ENCODE measurements at regions not wholly inside any gene's neighbourhood (a gene's known extent, or its start where the extent isn't known, plus 50 kb on each side); places are given as distances from the start of the nearest gene placed in this dataset.
"Not testable (repeated sequence)": the region's sequence is repeated elsewhere in the genome, so short reads cannot be mapped to it uniquely, and the experiment has no call there.

DNA sequence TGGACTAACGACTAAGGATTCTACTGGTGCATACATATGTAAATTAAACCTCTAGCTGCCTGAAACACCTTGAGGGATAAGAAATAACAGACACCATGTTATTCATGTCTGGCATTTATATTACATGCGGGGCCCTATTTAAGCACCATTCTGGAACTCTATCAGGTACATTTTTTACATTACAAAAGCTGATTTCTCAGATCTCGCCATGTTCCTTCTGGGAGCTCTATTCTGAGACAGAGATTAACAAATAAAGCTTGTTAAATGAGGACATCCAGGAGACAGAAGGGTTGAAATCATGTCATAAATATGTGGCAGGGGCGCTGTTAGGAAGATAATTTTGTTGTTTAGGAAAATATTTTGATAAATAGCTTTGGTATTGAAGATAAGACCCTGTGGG is 93.4 kb upstream of the SLIT3 start:
- ATAC-seq (no peak), DNase-seq (no peak)
- Mint-ChIP-seq H3K4me3 (no peak overlapping the region), H3K27ac (no peak overlapping the region), H3K27me3 (peaks cover 22% of the 10 kb centered on the region), H3K36me3 (ENCODE audit: low read depth) (no peaks in the 10 kb centered on the region), H3K4me1 (no peaks in the 10 kb centered on the region)
- no peaks in the 10 kb centered on the region for H3K9me3 ChIP-seq (ENCODE audit: control insufficient read depth, low read length, poor library complexity, severe bottlenecking)

DNA sequence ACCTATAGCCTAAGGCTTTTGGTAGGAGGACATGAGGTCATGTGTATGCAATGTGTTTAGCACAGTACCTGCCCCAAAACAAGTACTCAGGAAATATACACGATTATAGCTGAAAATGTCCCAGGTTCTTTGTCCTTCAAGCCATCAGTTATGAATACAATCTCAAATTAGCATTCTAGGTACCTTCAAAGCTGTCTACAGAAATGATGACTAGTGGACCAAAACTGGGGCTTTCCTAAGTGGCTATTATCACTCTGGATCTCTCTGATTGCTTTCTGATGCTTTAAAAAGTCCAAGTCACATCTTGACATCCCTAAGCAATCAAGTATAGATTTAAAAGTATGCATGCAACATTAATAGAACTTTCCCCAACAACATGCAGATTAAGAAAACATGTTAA is 93.0 kb upstream of the SLIT3 start:
- Mint-ChIP-seq H3K27me3 (peaks cover 25% of the 10 kb centered on the region), H3K36me3 (ENCODE audit: low read depth) (no peaks in the 10 kb centered on the region), H3K27ac (no peak overlapping the region), H3K4me1 (no peaks in the 10 kb centered on the region), H3K4me3 (no peak overlapping the region)
- ATAC-seq (no peak), DNase-seq (no peak)
- H3K9me3 ChIP-seq (ENCODE audit: control insufficient read depth, low read length, poor library complexity, severe bottlenecking): no peaks in the 10 kb centered on the region

DNA sequence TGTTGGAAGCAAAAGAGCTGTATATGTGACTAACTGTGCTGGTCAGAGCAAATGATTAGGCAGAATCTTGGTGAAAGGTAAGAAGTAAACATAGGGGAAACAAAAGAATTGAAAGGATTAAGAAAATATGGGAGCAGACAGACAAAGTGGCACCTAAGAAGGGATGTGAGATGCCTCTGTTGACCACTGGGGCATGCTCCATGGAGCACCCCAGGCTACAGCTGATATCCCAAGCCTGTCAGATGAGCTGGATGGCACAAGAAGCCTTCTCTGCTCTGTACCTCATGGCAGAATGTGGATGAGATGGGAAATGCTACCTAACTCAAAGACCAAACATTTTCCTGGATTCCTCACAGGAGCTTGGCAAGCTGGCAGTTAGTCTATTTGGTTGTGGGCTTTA is 89.3 kb upstream of the SLIT3 start:
- DNase-seq (no peak), ATAC-seq (no peak)
- no peak overlapping the region for H3K27ac Mint-ChIP-seq
- H3K27me3 Mint-ChIP-seq: peaks cover 33% of the 10 kb centered on the region
- no peaks in the 10 kb centered on the region for H3K4me1 Mint-ChIP-seq
- H3K9me3 ChIP-seq (ENCODE audit: control insufficient read depth, low read length, poor library complexity, severe bottlenecking): no peaks in the 10 kb centered on the region
- H3K36me3 Mint-ChIP-seq (ENCODE audit: low read depth): no peaks in the 10 kb centered on the region
- no peak overlapping the region for H3K4me3 Mint-ChIP-seq

DNA sequence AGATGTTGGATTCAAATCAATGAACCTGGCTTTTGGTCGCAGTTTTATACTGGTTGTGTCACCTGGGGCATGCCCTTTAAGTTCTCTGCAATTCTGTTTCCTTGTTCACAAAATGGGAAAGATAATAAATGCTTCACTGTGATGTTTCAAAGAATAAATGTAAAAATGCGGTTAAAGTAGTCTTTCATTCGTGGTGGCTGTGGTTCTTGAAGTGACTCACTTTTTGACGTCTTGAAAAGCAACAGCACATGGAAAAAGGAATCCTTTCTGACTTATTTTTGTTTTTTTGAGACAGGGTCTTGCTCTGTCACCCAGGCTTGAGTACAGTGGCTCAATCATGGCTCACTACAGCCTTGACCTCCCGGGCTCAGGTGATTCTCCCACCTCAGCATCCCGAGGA is 88.4 kb upstream of the SLIT3 start:
- ATAC-seq: no peak
- Mint-ChIP-seq H3K4me3 (no peak overlapping the region), H3K36me3 (ENCODE audit: low read depth) (no peaks in the 10 kb centered on the region), H3K27me3 (peaks cover 33% of the 10 kb centered on the region), H3K4me1 (no peaks in the 10 kb centered on the region), H3K27ac (no peak overlapping the region)
- H3K9me3 ChIP-seq (ENCODE audit: control insufficient read depth, low read length, poor library complexity, severe bottlenecking): no peaks in the 10 kb centered on the region
- DNase-seq: no peak

DNA sequence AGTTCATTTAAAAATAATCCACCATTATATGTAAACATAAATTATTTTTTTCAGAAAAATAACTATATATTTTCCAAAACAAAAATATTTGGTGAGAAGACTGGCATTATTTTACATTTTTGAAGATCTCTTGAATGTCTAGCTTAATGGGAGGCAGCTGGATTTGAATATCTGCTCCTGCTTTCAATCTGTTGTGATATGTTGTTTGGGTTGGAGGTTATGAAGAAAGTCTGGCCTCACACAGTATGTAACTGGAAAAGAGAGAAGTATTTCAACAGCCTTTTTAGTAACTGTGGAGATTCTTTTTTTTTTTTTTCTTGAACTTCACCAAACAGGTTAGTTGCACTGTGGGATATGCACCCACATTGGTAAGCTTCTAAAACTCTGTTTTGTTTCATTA is 84.7 kb upstream of the SLIT3 start:
- no peaks in the 10 kb centered on the region for H3K36me3 Mint-ChIP-seq (ENCODE audit: low read depth)
- DNase-seq (no peak), ATAC-seq (no peak)
- peaks cover 20% of the 10 kb centered on the region for H3K27me3 Mint-ChIP-seq
- no peak overlapping the region for H3K4me3 Mint-ChIP-seq
- H3K9me3 ChIP-seq (ENCODE audit: control insufficient read depth, low read length, poor library complexity, severe bottlenecking): no peaks in the 10 kb centered on the region
- H3K4me1 Mint-ChIP-seq: no peaks in the 10 kb centered on the region
- H3K27ac Mint-ChIP-seq: no peak overlapping the region

DNA sequence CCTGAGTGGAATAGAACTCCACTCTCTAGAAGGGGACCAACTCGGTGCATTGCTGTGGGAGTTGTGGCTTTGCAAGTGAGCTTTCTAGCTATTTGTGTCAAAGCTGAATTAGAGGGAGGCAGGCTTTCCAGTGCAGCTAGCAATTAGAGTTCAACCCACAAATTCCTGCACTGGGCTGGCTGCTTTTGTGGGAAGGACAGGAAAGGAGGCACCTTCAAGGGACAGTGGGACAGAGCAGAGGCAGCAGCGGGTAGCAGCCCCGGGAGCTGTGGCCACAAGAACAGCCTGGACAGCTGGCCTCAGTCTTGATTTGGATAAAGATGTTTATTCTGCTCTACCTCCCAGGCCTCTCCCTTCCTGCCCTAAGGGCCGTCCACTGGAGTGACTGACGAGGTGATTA is 83.7 kb upstream of the SLIT3 start:
- no peaks in the 10 kb centered on the region for H3K36me3 Mint-ChIP-seq (ENCODE audit: low read depth)

DNA sequence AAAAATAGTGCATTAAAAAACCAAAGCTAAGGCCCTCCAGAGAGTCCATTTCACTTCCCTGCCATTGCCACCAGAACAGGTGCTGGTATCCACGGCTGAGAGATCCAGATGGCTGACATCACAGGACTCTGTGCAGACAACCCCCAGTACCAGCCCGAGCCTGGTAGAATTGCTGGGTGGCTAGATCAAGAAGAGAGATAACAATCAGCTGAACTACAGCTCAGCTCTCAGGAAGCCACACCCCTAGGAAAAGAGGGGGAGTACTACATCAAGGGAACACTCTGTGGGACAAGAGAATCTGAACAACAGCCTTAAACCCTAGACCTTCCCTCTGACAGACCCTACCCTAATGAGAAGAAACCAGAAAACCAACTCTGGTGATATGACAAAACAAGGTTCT is 73.8 kb upstream of the SLIT3 start:
- H3K36me3 Mint-ChIP-seq (ENCODE audit: low read depth): no peaks in the 10 kb centered on the region
- H3K9me3 ChIP-seq (ENCODE audit: control insufficient read depth, low read length, poor library complexity, severe bottlenecking): no peaks in the 10 kb centered on the region
- ATAC-seq: no peak
- no peak for DNase-seq
- H3K27me3 Mint-ChIP-seq: no peaks in the 10 kb centered on the region
- H3K4me1 Mint-ChIP-seq: no peaks in the 10 kb centered on the region
- no peak overlapping the region for H3K27ac Mint-ChIP-seq
- H3K4me3 Mint-ChIP-seq: no peak overlapping the region

More for the DNA sequence above, 83.7 kb upstream of the SLIT3 start:
- H3K27me3 Mint-ChIP-seq: peaks cover 14% of the 10 kb centered on the region
- no peak for ATAC-seq
- H3K4me3 Mint-ChIP-seq: no peak overlapping the region
- H3K27ac Mint-ChIP-seq: no peak overlapping the region
- no peaks in the 10 kb centered on the region for H3K9me3 ChIP-seq (ENCODE audit: control insufficient read depth, low read length, poor library complexity, severe bottlenecking)
- DNase-seq: no peak
- no peaks in the 10 kb centered on the region for H3K4me1 Mint-ChIP-seq

DNA sequence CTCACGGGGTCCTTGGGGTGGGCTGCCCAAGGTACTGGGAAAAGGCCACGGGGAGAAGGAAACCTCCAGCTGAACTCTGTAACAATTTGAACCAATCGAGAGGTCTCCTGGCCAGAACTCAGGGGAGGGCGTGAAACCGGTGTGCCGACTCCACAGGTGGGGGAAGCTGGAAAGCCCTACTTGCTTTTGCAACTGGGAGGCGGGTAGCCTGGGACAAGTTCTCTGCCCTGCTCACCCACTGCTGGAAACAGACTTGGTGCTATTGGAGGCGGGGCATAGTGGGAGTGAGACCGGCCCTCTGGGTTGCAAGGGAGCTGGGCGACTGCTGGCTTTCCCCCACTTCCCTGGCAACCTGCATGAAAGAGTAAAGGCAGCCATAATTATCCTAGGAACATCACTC is 73.2 kb upstream of the SLIT3 start:
- no peaks in the 10 kb centered on the region for H3K9me3 ChIP-seq (ENCODE audit: control insufficient read depth, low read length, poor library complexity, severe bottlenecking)
- Mint-ChIP-seq H3K27me3 (no peaks in the 10 kb centered on the region), H3K4me3 (no peak overlapping the region), H3K4me1 (no peaks in the 10 kb centered on the region), H3K36me3 (ENCODE audit: low read depth) (no peaks in the 10 kb centered on the region), H3K27ac (no peak overlapping the region)
- ATAC-seq (no peak), DNase-seq (no peak)

DNA sequence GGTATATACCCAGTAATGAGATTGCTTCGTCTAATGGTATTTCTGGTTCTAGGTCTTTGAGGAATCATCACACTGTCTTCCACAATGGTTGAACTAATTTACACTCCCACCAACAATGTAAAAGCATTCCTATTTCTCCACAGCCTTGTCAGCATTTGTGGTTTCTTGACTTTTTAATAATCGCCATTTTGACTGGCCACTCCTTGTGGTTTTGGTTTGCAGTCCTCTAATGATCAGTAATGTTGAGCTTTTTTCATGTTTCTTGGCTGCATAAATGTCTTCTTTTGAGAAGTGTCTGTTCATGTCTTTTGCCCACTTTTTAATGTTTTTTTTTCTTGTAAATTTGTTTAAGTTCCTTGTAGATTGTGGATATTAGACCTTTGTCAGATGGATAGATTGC is 70.9 kb upstream of the SLIT3 start:
- not testable (repeated sequence) for H3K4me1 Mint-ChIP-seq; H3K27me3 Mint-ChIP-seq; H3K36me3 Mint-ChIP-seq (ENCODE audit: low read depth); ATAC-seq; H3K9me3 ChIP-seq (ENCODE audit: control insufficient read depth, low read length, poor library complexity, severe bottlenecking); DNase-seq; H3K27ac Mint-ChIP-seq; H3K4me3 Mint-ChIP-seq

DNA sequence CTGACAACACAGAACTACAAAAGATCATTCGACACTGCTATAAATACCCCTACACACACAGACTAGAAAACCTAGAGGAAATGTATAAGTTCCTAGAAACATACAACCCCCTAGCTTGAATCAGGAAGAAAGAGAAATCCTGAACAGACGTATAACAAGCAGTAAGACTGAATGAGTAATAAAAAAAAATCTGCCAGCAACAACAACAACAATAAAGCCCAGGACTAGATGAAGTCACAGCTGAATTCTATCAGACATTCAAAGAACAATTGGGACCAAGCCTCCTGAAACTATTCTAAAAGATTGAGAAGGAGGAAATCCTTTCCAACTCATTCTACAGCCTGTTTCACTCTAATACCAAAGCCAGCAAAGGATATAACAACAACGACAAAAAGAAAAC is 68.2 kb upstream of the SLIT3 start:
- no peak for ATAC-seq
- no peak for DNase-seq
- peaks cover 7% of the 10 kb centered on the region for H3K27me3 Mint-ChIP-seq

DNA sequence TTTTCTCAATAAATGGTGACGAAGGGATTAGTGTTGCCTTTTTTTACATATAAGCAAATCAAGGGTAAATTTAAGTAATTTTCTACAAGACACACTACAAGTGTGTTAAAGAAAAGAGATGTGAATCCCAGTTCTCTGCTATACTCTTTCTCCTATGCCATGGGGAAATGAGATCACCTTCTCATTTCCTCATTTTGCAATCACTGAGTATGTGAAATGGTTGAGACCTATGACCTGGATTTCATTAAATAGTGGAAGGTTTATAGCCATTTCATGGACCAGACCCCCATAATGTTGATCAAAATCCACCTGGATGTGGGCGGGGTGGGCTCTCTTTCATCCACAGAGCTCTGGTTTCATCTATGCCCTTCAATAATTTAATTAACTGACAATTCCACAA is 66.9 kb upstream of the SLIT3 start:
- Mint-ChIP-seq H3K27ac (no peak overlapping the region), H3K36me3 (ENCODE audit: low read depth) (no peaks in the 10 kb centered on the region), H3K4me1 (no peaks in the 10 kb centered on the region), H3K27me3 (peaks cover 7% of the 10 kb centered on the region), H3K4me3 (no peak overlapping the region)
- ATAC-seq (no peak), DNase-seq (no peak)
- no peaks in the 10 kb centered on the region for H3K9me3 ChIP-seq (ENCODE audit: control insufficient read depth, low read length, poor library complexity, severe bottlenecking)

More for the DNA sequence above, 68.2 kb upstream of the SLIT3 start:
- H3K9me3 ChIP-seq (ENCODE audit: control insufficient read depth, low read length, poor library complexity, severe bottlenecking): no peaks in the 10 kb centered on the region
- Mint-ChIP-seq H3K4me1 (no peaks in the 10 kb centered on the region), H3K36me3 (ENCODE audit: low read depth) (no peaks in the 10 kb centered on the region), H3K4me3 (no peak overlapping the region), H3K27ac (no peak overlapping the region)

DNA sequence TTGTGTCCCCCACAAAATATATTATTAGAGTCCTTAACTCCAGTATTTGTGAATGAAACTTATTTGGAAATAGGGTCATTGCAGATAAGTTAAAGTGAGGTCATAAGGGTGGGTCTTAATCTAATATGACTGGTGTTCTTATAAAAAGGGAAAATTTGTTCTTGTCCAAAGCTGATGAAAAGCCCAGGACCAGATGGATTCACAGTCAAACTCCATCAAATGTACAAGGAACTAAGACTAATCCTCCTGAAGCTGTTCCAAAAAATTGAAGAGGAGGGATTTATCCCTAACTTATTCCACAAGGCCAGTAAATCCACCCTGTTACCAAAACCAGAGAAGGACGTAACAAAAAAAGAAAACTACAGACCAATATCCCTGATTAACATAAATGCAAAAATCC is 56.4 kb upstream of the SLIT3 start:
- DNase-seq (no peak), ATAC-seq (no peak)
- peaks cover 8% of the 10 kb centered on the region for H3K27me3 Mint-ChIP-seq
- H3K27ac Mint-ChIP-seq: no peak overlapping the region
- peaks cover 2% of the 10 kb centered on the region for H3K36me3 Mint-ChIP-seq (ENCODE audit: low read depth)
- H3K9me3 ChIP-seq (ENCODE audit: control insufficient read depth, low read length, poor library complexity, severe bottlenecking): no peaks in the 10 kb centered on the region
- H3K4me3 Mint-ChIP-seq: no peak overlapping the region
- no peaks in the 10 kb centered on the region for H3K4me1 Mint-ChIP-seq

DNA sequence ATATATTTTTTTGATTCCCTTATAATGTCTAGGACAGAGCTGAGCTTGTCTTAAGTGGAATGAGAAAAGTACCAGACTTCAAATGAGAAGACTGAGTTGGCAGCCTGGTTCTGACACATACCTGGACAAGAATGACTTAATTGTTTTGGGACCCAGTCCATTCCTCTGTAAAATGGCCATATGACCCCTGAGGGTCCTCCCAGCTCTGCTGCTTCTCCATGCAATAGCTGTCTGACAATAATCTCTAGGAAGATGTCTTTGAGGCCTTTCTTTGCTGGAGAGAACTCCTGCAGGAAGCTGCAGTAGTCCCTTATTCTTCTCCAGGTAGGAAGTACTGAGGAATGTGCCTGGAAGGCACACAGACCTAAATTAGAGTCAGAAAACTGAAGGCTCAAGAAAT is 55.9 kb upstream of the SLIT3 start:
- no peak overlapping the region for H3K27ac Mint-ChIP-seq
- DNase-seq (no peak), ATAC-seq (no peak)
- no peak overlapping the region for H3K4me3 Mint-ChIP-seq
- no peaks in the 10 kb centered on the region for H3K9me3 ChIP-seq (ENCODE audit: control insufficient read depth, low read length, poor library complexity, severe bottlenecking)
- peaks cover 2% of the 10 kb centered on the region for H3K36me3 Mint-ChIP-seq (ENCODE audit: low read depth)
- H3K27me3 Mint-ChIP-seq: peaks cover 8% of the 10 kb centered on the region
- no peaks in the 10 kb centered on the region for H3K4me1 Mint-ChIP-seq

DNA sequence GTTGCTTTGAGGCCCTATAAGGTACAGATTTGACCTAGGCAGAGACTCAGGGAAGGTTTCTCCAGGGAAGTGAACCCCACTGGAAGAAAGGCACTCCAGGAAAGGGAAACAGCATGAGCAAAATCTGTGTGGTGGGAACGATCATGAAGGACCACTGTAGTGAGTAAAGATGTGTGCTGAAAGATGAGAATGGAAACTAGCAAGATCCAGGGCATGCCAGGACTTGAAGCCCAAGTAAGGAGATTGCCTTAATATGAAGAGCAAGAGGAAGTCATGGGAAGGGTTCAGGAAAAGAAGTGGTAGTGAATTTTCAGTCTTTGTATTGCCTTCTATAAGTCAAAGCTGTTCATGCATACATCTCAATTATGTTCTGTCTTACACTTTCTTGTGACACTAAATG is 55.2 kb upstream of the SLIT3 start:
- Mint-ChIP-seq H3K27me3 (peaks cover 8% of the 10 kb centered on the region), H3K27ac (no peak overlapping the region), H3K4me3 (no peak overlapping the region), H3K4me1 (no peaks in the 10 kb centered on the region), H3K36me3 (ENCODE audit: low read depth) (peaks cover 2% of the 10 kb centered on the region)
- no peaks in the 10 kb centered on the region for H3K9me3 ChIP-seq (ENCODE audit: control insufficient read depth, low read length, poor library complexity, severe bottlenecking)
- no peak for DNase-seq
- no peak for ATAC-seq

DNA sequence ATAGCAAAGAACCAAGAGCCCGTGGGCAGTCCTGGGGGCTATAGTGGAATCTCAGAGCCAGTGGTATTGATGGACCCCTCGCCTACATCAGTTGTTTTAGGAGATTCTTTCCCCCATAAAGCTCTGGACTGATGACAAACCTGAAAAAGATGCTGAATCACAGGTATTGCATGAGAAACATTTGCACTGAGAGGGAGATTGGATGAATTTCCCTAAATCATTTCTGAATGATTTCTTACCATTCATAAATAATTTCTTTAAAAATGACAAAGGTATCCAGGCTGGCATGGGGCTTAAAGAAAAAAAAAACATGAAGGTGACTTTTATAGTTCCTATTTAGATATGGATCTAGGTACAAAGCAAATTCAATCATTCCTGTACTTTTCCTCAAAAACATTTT is 54.0 kb upstream of the SLIT3 start:
- H3K4me1 Mint-ChIP-seq: no peaks in the 10 kb centered on the region

More for the DNA sequence above, 54.0 kb upstream of the SLIT3 start:
- H3K27ac Mint-ChIP-seq: no peak overlapping the region
- H3K9me3 ChIP-seq (ENCODE audit: control insufficient read depth, low read length, poor library complexity, severe bottlenecking): no peaks in the 10 kb centered on the region
- ATAC-seq (no peak), DNase-seq (no peak)
- peaks cover 14% of the 10 kb centered on the region for H3K27me3 Mint-ChIP-seq
- H3K36me3 Mint-ChIP-seq (ENCODE audit: low read depth): peaks cover 2% of the 10 kb centered on the region
- no peak overlapping the region for H3K4me3 Mint-ChIP-seq
